Vagina (tissue), 2 donors: ENCODE measurements at regions not wholly inside any gene's neighbourhood (a gene's known extent, or its start where the extent isn't known, plus 50 kb on each side); places are given as distances from the start of the nearest gene placed in this dataset.

ENCODE experiments used
- POLR2A ChIP-seq, 2 donors: fragments of 450-650 bp; IDR thresholded peaks; one replicate each; pipeline ENCODE4 v1.6.1; 2017; ENCODE audit warnings: antibody characterized with exemption in 2 of 2, mild to moderate bottlenecking in 2 of 2, moderate library complexity in 2 of 2
- POLR2AphosphoS5 ChIP-seq, 2 donors: sonication (generic); formaldehyde crosslinking; IDR thresholded peaks; one replicate each; pipeline ENCODE4 v1.9.0; 2017; ENCODE audit warnings: antibody characterized with exemption in 2 of 2, mild to moderate bottlenecking in 2 of 2, low read depth in 1 of 2; ENCODE audit not compliant: insufficient read depth in 1 of 2
- TF ChIP-seq, protein P1 (sequence below), 3 experiments: fragments of 450-650 bp in 2 of 3; fragments of 200-600 bp in 1 of 3; sonication (generic) in 1 of 3; IDR thresholded peaks; one replicate each; pipeline ENCODE4 v1.5.1; 2017 to 2019; ENCODE audit warnings: antibody characterized with exemption in 3 of 3, mild to moderate bottlenecking in 2 of 3, moderate library complexity in 2 of 3

GRCh38 chr5:57690724-57691123 is 208.1 kb upstream of the ACTBL2 start:
- TF ChIP-seq, protein P1, sequence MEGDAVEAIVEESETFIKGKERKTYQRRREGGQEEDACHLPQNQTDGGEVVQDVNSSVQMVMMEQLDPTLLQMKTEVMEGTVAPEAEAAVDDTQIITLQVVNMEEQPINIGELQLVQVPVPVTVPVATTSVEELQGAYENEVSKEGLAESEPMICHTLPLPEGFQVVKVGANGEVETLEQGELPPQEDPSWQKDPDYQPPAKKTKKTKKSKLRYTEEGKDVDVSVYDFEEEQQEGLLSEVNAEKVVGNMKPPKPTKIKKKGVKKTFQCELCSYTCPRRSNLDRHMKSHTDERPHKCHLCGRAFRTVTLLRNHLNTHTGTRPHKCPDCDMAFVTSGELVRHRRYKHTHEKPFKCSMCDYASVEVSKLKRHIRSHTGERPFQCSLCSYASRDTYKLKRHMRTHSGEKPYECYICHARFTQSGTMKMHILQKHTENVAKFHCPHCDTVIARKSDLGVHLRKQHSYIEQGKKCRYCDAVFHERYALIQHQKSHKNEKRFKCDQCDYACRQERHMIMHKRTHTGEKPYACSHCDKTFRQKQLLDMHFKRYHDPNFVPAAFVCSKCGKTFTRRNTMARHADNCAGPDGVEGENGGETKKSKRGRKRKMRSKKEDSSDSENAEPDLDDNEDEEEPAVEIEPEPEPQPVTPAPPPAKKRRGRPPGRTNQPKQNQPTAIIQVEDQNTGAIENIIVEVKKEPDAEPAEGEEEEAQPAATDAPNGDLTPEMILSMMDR (IDR thresholded peaks at IDR 0.05) = no peak
- TF ChIP-seq POLR2A (IDR thresholded peaks at IDR 0.05) = no peak
- no peak for TF ChIP-seq POLR2AphosphoS5 (IDR thresholded peaks at IDR 0.05; ENCODE audit: insufficient read depth in 1 of 2, low read depth in 1 of 2)
